ENCODE measurements at regions not wholly inside any gene's neighbourhood (a gene's known extent, or its start where the extent isn't known, plus 50 kb on each side); places are given as distances from the start of the nearest gene placed in this dataset.

- Histone ChIP-seq H2AK5ac (ENCODE audit: low read depth, low read length) (no peak overlapping the region), H3K36me3 (ENCODE audit: control insufficient read depth in 2 of 4, insufficient read depth in 4 of 4, low read length in 3 of 4) (no peaks in the 10 kb centered on the region), H2BK120ac (replicated peaks; ENCODE audit: low read depth, low read length) (no peak overlapping the region), H2BK15ac (ENCODE audit: low read length) (no peak overlapping the region), H3K79me2 (ENCODE audit: control insufficient read depth in 1 of 2, insufficient read depth in 2 of 2, low read length in 2 of 2) (no peaks in the 10 kb centered on the region), H3K56ac (replicated peaks; ENCODE audit: insufficient read length, low read depth, low read length) (no peak overlapping the region), H2BK12ac (ENCODE audit: low read depth, low read length) (no peak overlapping the region), H3K23me2 (ENCODE audit: low read depth, low read length) (no peaks in the 10 kb centered on the region), H3K9ac (replicated peaks in 1 of 4; ENCODE audit: extremely low read depth in 1 of 4, low read depth in 3 of 4, low read length in 3 of 4) (no peak overlapping the region), H2BK5ac (ENCODE audit: low read depth, low read length) (no peak overlapping the region), H2BK20ac (ENCODE audit: low read length) (no peak overlapping the region), H3K4me1 (replicated peaks in 1 of 4; ENCODE audit: control insufficient read depth in 3 of 4, insufficient read depth in 4 of 4, low read length in 3 of 4) (peaks cover 0 to 3% (median 0%) of the 10 kb centered on the region in 4 experiments; a peak in 2 of 7 replicates), H3K79me1 (ENCODE audit: low read depth, low read length) (no peaks in the 10 kb centered on the region), H3K18ac (ENCODE audit: extremely low read depth, low read length) (no peak overlapping the region), H3K4me3 (ENCODE audit: extremely low read depth in 1 of 4, insufficient read depth in 2 of 4, low read depth in 3 of 4, low read length in 4 of 4) (no peak overlapping the region), H3K14ac (ENCODE audit: insufficient read length) (no peak overlapping the region), H4K5ac (ENCODE audit: insufficient read length, low read depth, low read length) (no peak overlapping the region), H3K4me2 (ENCODE audit: insufficient read depth in 1 of 2, low read depth in 2 of 2, low read length in 2 of 2) (no peak overlapping the region), H3K9me3 (ENCODE audit: insufficient read depth in 2 of 2, low read depth in 1 of 2, low read length in 1 of 2) (peaks cover 0 to 3% of the 10 kb centered on the region in 2 experiments; a peak in 1 of 4 replicates), H2AFZ (ENCODE audit: low read length) (0 out of 2 replicates have a peak overlapping the region, but pooled peaks have one; percentile 15), H4K8ac (ENCODE audit: extremely low read depth, insufficient read depth, low read length) (no peak overlapping the region), H3K4ac (replicated peaks; ENCODE audit: insufficient read length, low read depth, low read length) (no peak overlapping the region), H3K27ac (ENCODE audit: low read depth, low read length) (no peak overlapping the region), H4K91ac (replicated peaks; ENCODE audit: insufficient read length, low read length) (no peak overlapping the region), H3K27me3 (replicated peaks in 1 of 4; ENCODE audit: control insufficient read depth in 3 of 4, extremely low read depth in 1 of 4, insufficient read depth in 3 of 4, low read length in 3 of 4) (no peaks in the 10 kb centered on the region), H4K20me1 (replicated peaks in 1 of 2; ENCODE audit: control insufficient read depth in 1 of 2, insufficient read depth in 2 of 2, low read length in 2 of 2) (no peaks in the 10 kb centered on the region), H3K23ac (ENCODE audit: insufficient read length) (no peak overlapping the region)
- FAIRE-seq, result no peak
- TF ChIP-seq CHD2 (IDR thresholded peaks at IDR 0.05; ENCODE audit: low read length), result no peak
- TF ChIP-seq RAD21 (IDR thresholded peaks at IDR 0.05 in 1 of 2, conservative IDR thresholded peaks at IDR 0.05 in 1 of 2; ENCODE audit: low read depth in 2 of 2, low read length in 2 of 2), result no peak
- TF ChIP-seq CREB1 (IDR thresholded peaks at IDR 0.05), result no peak
- no peak for TF ChIP-seq ZNF274 (IDR thresholded peaks at IDR 0.05; ENCODE audit: borderline replicate concordance, extremely low read depth, low read length)
- TF ChIP-seq JUN (IDR thresholded peaks at IDR 0.05; ENCODE audit: low read depth, low read length), result no peak
- TF ChIP-seq MAFK (IDR thresholded peaks at IDR 0.05; ENCODE audit: low read depth, low read length), result no peak
- no peak for TF ChIP-seq EZH2 (IDR thresholded peaks at IDR 0.05; ENCODE audit: low read depth, low read length, severe bottlenecking)
- no peak for TF ChIP-seq JUND (IDR thresholded peaks at IDR 0.05; ENCODE audit: low read length)
- no peak for DNase-seq (ENCODE audit: low read depth in 1 of 2, low spot score in 2 of 2)
- ChIA-PET CTCF (ENCODE audit: partially characterized antibody) (no interaction called here), POLR2A (ENCODE audit: partially characterized antibody) (no interaction called here)
- WGBS, 2 experiments (ENCODE audit: extremely low coverage in 1 of 2, insufficient coverage in 1 of 2, insufficient read length in 1 of 2, insufficient replicate concordance in 2 of 2, low coverage in 1 of 2, low lambda C conversion rate in 2 of 2, missing lambda C conversion rate in 1 of 2), result 80% methylated on average over 2 of the region's 2 CpGs; no CpG with 5 or more reads in 1 of the 2 experiments
Measured at GRCh38 chr20:4451487-4452081, 202.5 kb upstream of the ADRA1D start.

All from H1 (cell line).